IMR-90 (cell line): ENCODE measurements at regions not wholly inside any gene's neighbourhood (a gene's known extent, or its start where the extent isn't known, plus 50 kb on each side); places are given as distances from the start of the nearest gene placed in this dataset.

Source experiments
- ATAC-seq: fragments of 200-7000 bp; cut with Tn5 transposase; 2 replicates; pipeline ENCODE4 v1.9.1; 2020; ENCODE audit warnings: low read depth, mild to moderate bottlenecking, moderate library complexity
- BruUV-seq: library from RNA; stranded (reverse); fragments of 400-500 nt; replicated peaks from 2 replicates; lab custom pipeline; 2021; lab: Mats Ljungman, UMichigan
- CTCF ChIA-PET: fragments of 300-600 bp; formaldehyde crosslinking; extraction: SDS; loops from one replicate; lab custom pipeline; 2021; ENCODE audit warnings: antibody characterized with exemption; lab: Yijun Ruan, JAX
- POLR2A ChIA-PET: fragments of 300-600 bp; sonication (Branson Sonifier 250); formaldehyde crosslinking; loops from one replicate; lab custom pipeline; 2022; ENCODE audit warnings: antibody characterized with exemption; ENCODE audit not compliant: unreplicated experiment; lab: Charles Lee
- DNase-seq: peaks from one replicate; pipeline ENCODE4 v3.0.0; 2013
- H2AFZ ChIP-seq: replicated peaks from 2 replicates; pipeline ENCODE3; 2013; ENCODE audit warnings: low read length, mild to moderate bottlenecking; ENCODE audit not compliant: poor library complexity
- H2AK5ac ChIP-seq: 2 replicates; pipeline ENCODE4 v1.6.1; 2013; ENCODE audit warnings: low read depth, low read length, inconsistent platforms
- H2AK9ac ChIP-seq: replicated peaks from 2 replicates; pipeline ENCODE3; 2013; ENCODE audit warnings: mild to moderate bottlenecking, low read depth, low read length, moderate library complexity; ENCODE audit not compliant: poor library complexity
- H2BK120ac ChIP-seq: 2 replicates; pipeline ENCODE4 v1.6.1; 2013; ENCODE audit warnings: low read depth, low read length, inconsistent platforms
- H2BK15ac ChIP-seq: 3 replicates; pipeline ENCODE4 v1.6.1; 2013; ENCODE audit warnings: low read depth, low read length, inconsistent platforms
- H2BK20ac ChIP-seq: 2 replicates; pipeline ENCODE4 v1.6.1; 2013; ENCODE audit warnings: low read depth, mild to moderate bottlenecking, inconsistent platforms, low read length, moderate library complexity
- H2BK5ac ChIP-seq: 2 replicates; pipeline ENCODE4 v1.6.1; 2013; ENCODE audit warnings: mild to moderate bottlenecking, low read depth, low read length, inconsistent platforms; ENCODE audit not compliant: poor library complexity, severe bottlenecking
- H3K14ac ChIP-seq: replicated peaks from 2 replicates; pipeline ENCODE4 v1.6.1; 2013; ENCODE audit warnings: low read depth, low read length, inconsistent platforms
- H3K18ac ChIP-seq: 2 replicates; pipeline ENCODE4 v1.6.1; 2013; ENCODE audit warnings: low read depth, low read length, control low read depth
- H3K23ac ChIP-seq: 2 replicates; pipeline ENCODE4 v1.6.1; 2013; ENCODE audit warnings: low read depth, low read length, inconsistent platforms
- H3K27ac ChIP-seq: 2 replicates; pipeline ENCODE4 v1.5.1; 2013; ENCODE audit warnings: mild to moderate bottlenecking, control low read depth, low read length; ENCODE audit not compliant: insufficient read depth
- H3K27me3 ChIP-seq: 2 replicates; pipeline ENCODE4 v1.6.1; 2013; ENCODE audit warnings: low read length; ENCODE audit not compliant: control insufficient read depth, insufficient read depth
- H3K36me3 ChIP-seq: 2 replicates; pipeline ENCODE4 v1.6.1; 2013; ENCODE audit warnings: low read length, mixed read lengths; ENCODE audit not compliant: control insufficient read depth, insufficient read depth
- H3K4ac ChIP-seq: 2 replicates; pipeline ENCODE4 v1.6.1; 2013; ENCODE audit warnings: low read depth, low read length, inconsistent platforms
- H3K4me1 ChIP-seq: 2 replicates; pipeline ENCODE4 v1.6.1; 2013; ENCODE audit warnings: low read length, mixed read lengths; ENCODE audit not compliant: control insufficient read depth, insufficient read depth
- H3K4me2 ChIP-seq: 2 replicates; pipeline ENCODE4 v1.6.1; 2013; ENCODE audit warnings: low read depth, mild to moderate bottlenecking, control low read depth, low read length, moderate library complexity
- H3K4me3 ChIP-seq: 2 replicates; pipeline ENCODE4 v1.5.1; 2013; ENCODE audit warnings: low read depth, mild to moderate bottlenecking, control low read depth, low read length, moderate library complexity; ENCODE audit not compliant: insufficient read depth
- H3K56ac ChIP-seq: 2 replicates; pipeline ENCODE4 v1.6.1; 2013; ENCODE audit warnings: low read length, inconsistent platforms; ENCODE audit not compliant: insufficient read depth; ENCODE audit errors: extremely low read depth
- H3K79me1 ChIP-seq, 2 experiments: 2 replicates each; pipeline ENCODE4 v1.6.1; 2013; ENCODE audit warnings: low read length in 2 of 2, inconsistent platforms in 1 of 2, low read depth in 1 of 2
- H3K9ac ChIP-seq: 2 replicates; pipeline ENCODE4 v1.6.1; 2013; ENCODE audit warnings: low read depth, low read length, control low read depth
- H3K9me1 ChIP-seq: 2 replicates; pipeline ENCODE4 v1.6.1; 2013; ENCODE audit warnings: low read length, inconsistent platforms; ENCODE audit not compliant: insufficient read depth
- H3K9me3 ChIP-seq: 2 replicates; pipeline ENCODE4 v1.6.1; 2013; ENCODE audit warnings: low read length; ENCODE audit not compliant: control insufficient read depth, insufficient read depth
- H4K20me1 ChIP-seq: 2 replicates; pipeline ENCODE4 v1.6.1; 2013; ENCODE audit warnings: low read length, inconsistent platforms; ENCODE audit not compliant: insufficient read depth
- H4K5ac ChIP-seq: 2 replicates; pipeline ENCODE4 v1.6.1; 2013; ENCODE audit warnings: mild to moderate bottlenecking, low read depth, low read length, control low read depth
- H4K8ac ChIP-seq, 2 experiments: 2 replicates each; pipeline ENCODE4 v1.6.1; 2013; ENCODE audit warnings: low read depth in 2 of 2, low read length in 2 of 2, control low read depth in 1 of 2, inconsistent platforms in 1 of 2
- H4K91ac ChIP-seq: 2 replicates; pipeline ENCODE4 v1.6.1; 2013; ENCODE audit warnings: low read depth, low read length, inconsistent platforms; ENCODE audit not compliant: insufficient read depth
- BHLHE40 ChIP-seq: fragments of 150-350 bp; IDR thresholded peaks from 2 replicates; pipeline ENCODE4 v1.6.1; 2016; ENCODE audit warnings: mild to moderate bottlenecking, low read depth, low read length
- CHD1 ChIP-seq: IDR thresholded peaks from 2 replicates; pipeline ENCODE4 v1.6.1; 2012; ENCODE audit warnings: low read depth, low read length, improper control_type of control experiment
- MAFK ChIP-seq: IDR thresholded peaks from 2 replicates; pipeline ENCODE4 v1.6.1; 2012; ENCODE audit warnings: low read depth, low read length, improper control_type of control experiment
- MXI1 ChIP-seq: IDR thresholded peaks from 2 replicates; pipeline ENCODE4 v1.6.1; 2012; ENCODE audit warnings: low read depth, mild to moderate bottlenecking, low read length, moderate library complexity, borderline replicate concordance
- NFE2L2 ChIP-seq: fragments of 150-350 bp; IDR thresholded peaks from 2 replicates; pipeline ENCODE4 v1.6.1; 2016; ENCODE audit warnings: low read depth, mild to moderate bottlenecking, low read length
- POLR2A ChIP-seq: IDR thresholded peaks from 2 replicates; pipeline ENCODE4 v1.6.1; 2012; ENCODE audit warnings: mild to moderate bottlenecking, low read depth, low read length
- RFX5 ChIP-seq: IDR thresholded peaks from 2 replicates; pipeline ENCODE4 v1.8.0; 2012; ENCODE audit warnings: low read depth, mild to moderate bottlenecking, low read length, moderate library complexity
- SMC3 ChIP-seq: fragments of 150-350 bp; IDR thresholded peaks from 2 replicates; pipeline ENCODE4 v1.6.1; 2016; ENCODE audit warnings: low read depth, mild to moderate bottlenecking, antibody characterized with exemption, low read length, moderate library complexity
- WGBS, 2 experiments: methylation state at CpG; one replicate each; pipeline versions ENCODE4 v1.1.5 to v1.1.7; 2013; ENCODE audit warnings: missing lambda C conversion rate in 2 of 2; ENCODE audit not compliant: insufficient read length in 1 of 2; ENCODE audit errors: extremely low coverage in 2 of 2; 5-methylcytosine and 5-hydroxymethylcytosine counted together
- dilution Hi-C: fragments of 300-500 bp; cut with HindIII; formaldehyde crosslinking; loops from one replicate; pipeline ENCODE4 v1.14.3; 2018; ENCODE audit warnings: low sequenced_read_pairs; ENCODE audit not compliant: unreplicated experiment
- in situ Hi-C: fragments of 300-500 bp; cut with MboI; formaldehyde crosslinking; loops from 3 replicates; pipeline ENCODE4 v1.14.3; 2019; ENCODE audit warnings: low sequenced_read_pairs, inconsistent platforms, mixed read lengths
- intact Hi-C: fragments of 100-400 bp; cut with micrococcal nuclease; formaldehyde crosslinking; loops from 2 replicates; pipeline ENCODE4 v1.10.0; 2022
- TF ChIP-seq, protein P1 (sequence below): conservative IDR thresholded peaks from 2 replicates; pipeline ENCODE4 v1.5.1; 2012; ENCODE audit warnings: mild to moderate bottlenecking, low read depth, low read length, improper control_type of control experiment
- TF ChIP-seq, protein P2 (sequence below): fragments of 150-350 bp; IDR thresholded peaks from 2 replicates; pipeline ENCODE4 v1.6.1; 2017; ENCODE audit warnings: mild to moderate bottlenecking, antibody characterized with exemption, low read length, low read depth
- TF ChIP-seq, protein P3 (sequence below): fragments of 150-350 bp; IDR thresholded peaks from 2 replicates; pipeline ENCODE4 v1.6.1; 2016; ENCODE audit warnings: low read depth, mild to moderate bottlenecking, low read length, moderate library complexity, borderline replicate concordance

- TF ChIP-seq, protein P1, sequence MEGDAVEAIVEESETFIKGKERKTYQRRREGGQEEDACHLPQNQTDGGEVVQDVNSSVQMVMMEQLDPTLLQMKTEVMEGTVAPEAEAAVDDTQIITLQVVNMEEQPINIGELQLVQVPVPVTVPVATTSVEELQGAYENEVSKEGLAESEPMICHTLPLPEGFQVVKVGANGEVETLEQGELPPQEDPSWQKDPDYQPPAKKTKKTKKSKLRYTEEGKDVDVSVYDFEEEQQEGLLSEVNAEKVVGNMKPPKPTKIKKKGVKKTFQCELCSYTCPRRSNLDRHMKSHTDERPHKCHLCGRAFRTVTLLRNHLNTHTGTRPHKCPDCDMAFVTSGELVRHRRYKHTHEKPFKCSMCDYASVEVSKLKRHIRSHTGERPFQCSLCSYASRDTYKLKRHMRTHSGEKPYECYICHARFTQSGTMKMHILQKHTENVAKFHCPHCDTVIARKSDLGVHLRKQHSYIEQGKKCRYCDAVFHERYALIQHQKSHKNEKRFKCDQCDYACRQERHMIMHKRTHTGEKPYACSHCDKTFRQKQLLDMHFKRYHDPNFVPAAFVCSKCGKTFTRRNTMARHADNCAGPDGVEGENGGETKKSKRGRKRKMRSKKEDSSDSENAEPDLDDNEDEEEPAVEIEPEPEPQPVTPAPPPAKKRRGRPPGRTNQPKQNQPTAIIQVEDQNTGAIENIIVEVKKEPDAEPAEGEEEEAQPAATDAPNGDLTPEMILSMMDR, result no peak
- TF ChIP-seq, protein P2, sequence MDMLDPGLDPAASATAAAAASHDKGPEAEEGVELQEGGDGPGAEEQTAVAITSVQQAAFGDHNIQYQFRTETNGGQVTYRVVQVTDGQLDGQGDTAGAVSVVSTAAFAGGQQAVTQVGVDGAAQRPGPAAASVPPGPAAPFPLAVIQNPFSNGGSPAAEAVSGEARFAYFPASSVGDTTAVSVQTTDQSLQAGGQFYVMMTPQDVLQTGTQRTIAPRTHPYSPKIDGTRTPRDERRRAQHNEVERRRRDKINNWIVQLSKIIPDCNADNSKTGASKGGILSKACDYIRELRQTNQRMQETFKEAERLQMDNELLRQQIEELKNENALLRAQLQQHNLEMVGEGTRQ, result no peak
- TF ChIP-seq BHLHE40 (no peak), POLR2A (no peak), SMC3 (no peak), MXI1 (no peak), NFE2L2 (no peak), CHD1 (no peak), MAFK (no peak), RFX5 (no peak)
- TF ChIP-seq, protein P3, sequence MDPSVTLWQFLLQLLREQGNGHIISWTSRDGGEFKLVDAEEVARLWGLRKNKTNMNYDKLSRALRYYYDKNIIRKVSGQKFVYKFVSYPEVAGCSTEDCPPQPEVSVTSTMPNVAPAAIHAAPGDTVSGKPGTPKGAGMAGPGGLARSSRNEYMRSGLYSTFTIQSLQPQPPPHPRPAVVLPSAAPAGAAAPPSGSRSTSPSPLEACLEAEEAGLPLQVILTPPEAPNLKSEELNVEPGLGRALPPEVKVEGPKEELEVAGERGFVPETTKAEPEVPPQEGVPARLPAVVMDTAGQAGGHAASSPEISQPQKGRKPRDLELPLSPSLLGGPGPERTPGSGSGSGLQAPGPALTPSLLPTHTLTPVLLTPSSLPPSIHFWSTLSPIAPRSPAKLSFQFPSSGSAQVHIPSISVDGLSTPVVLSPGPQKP, result no peak
- Histone ChIP-seq H3K27ac (no peak overlapping the region), H3K18ac (no peak overlapping the region), H4K8ac (no peak overlapping the region), H3K23ac (no peak overlapping the region), H3K9ac (no peak overlapping the region), H3K56ac (no peak overlapping the region), H2BK15ac (no peak overlapping the region), H3K4me2 (no peak overlapping the region), H4K5ac (no peak overlapping the region), H3K79me1 (no peaks in the 10 kb centered on the region), H2AK5ac (no peak overlapping the region), H3K4me1 (no peaks in the 10 kb centered on the region), H4K91ac (no peak overlapping the region), H3K4ac (no peak overlapping the region), H2BK5ac (no peak overlapping the region), H3K4me3 (no peak overlapping the region), H4K20me1 (no peaks in the 10 kb centered on the region), H3K27me3 (peaks cover 2% of the 10 kb centered on the region), H2AFZ (no peak overlapping the region), H2BK20ac (no peak overlapping the region), H3K9me3 (no peaks in the 10 kb centered on the region), H2AK9ac (no peak overlapping the region), H3K36me3 (no peaks in the 10 kb centered on the region), H3K9me1 (no peaks in the 10 kb centered on the region), H2BK120ac (no peak overlapping the region), H3K14ac (no peak overlapping the region)
- CTCF ChIA-PET, result interaction anchor here (1.0 kb wide), 1 partner anchor 9 kb away, joined by 3 read pairs; no protein-coding TSS in a partner anchor
- no TSS peak for BruUV-seq
- intact Hi-C loops (no loop called here), in situ Hi-C loops (no loop called here), dilution Hi-C loops (no loop called here)
- DNase-seq, result no peak
- ATAC-seq, result no peak
- POLR2A ChIA-PET, result no interaction called here
- WGBS, 2 experiments, result no CpG with 5 or more reads among the region's 3 CpGs
These were observed 214.3 kb downstream of the LIG4 start for GRCh38 chr13:108000998-108001397.
